GM12872 (cell line): ENCODE measurements at regions not wholly inside any gene's neighbourhood (a gene's known extent, or its start where the extent isn't known, plus 50 kb on each side); places are given as distances from the start of the nearest gene placed in this dataset.

ENCODE experiments used
- CTCF ChIP-seq: IDR thresholded peaks from 3 replicates; pipeline ENCODE4 v1.5.1; 2011; ENCODE audit warnings: low read depth, mild to moderate bottlenecking, low read length, moderate library complexity; ENCODE audit not compliant: insufficient read depth

- no peak for TF ChIP-seq CTCF
These were observed 86.7 kb upstream of the SLC25A36 start for GRCh38 chr3:140854961-140855360.

GRCh38 chr3:140856905-140857304, 84.7 kb upstream of the SLC25A36 start:
- TF ChIP-seq CTCF: no peak

- no peak for TF ChIP-seq CTCF
These were observed 83.6 kb upstream of the SLC25A36 start for GRCh38 chr3:140857993-140858392.

GRCh38 chr3:140859592-140860336, 81.9 kb upstream of the SLC25A36 start:
- TF ChIP-seq CTCF: no peak

- TF ChIP-seq CTCF: peak; percentile 40; the same call in 2 of the 3 replicates
These were observed 78.0 kb upstream of the SLC25A36 start for GRCh38 chr3:140863580-140864009.

- no peak for TF ChIP-seq CTCF
These were observed 71.3 kb upstream of the SLC25A36 start for GRCh38 chr3:140870351-140870750.

GRCh38 chr3:140871022-140871421, 70.6 kb upstream of the SLC25A36 start:
- TF ChIP-seq CTCF: no peak
